Neuronal stem cell (in vitro differentiated cells): ENCODE measurements at regions not wholly inside any gene's neighbourhood (a gene's known extent, or its start where the extent isn't known, plus 50 kb on each side); places are given as distances from the start of the nearest gene placed in this dataset.

ENCODE experiments used
- DNase-seq: peaks from one replicate; pipeline ENCODE4 v3.0.0-alpha.2; 2013; ENCODE audit warnings: low spot score
- H2AFZ ChIP-seq: one replicate; pipeline ENCODE4 v1.6.1; 2013; ENCODE audit warnings: mild to moderate bottlenecking, low read length, inconsistent platforms
- H2AK5ac ChIP-seq: 2 replicates; pipeline ENCODE4 v1.6.1; 2013; ENCODE audit warnings: low read depth, mild to moderate bottlenecking, inconsistent platforms, low read length, moderate library complexity, mixed read lengths
- H2BK120ac ChIP-seq: 2 replicates; pipeline ENCODE4 v1.6.1; 2013; ENCODE audit warnings: low read depth, mild to moderate bottlenecking, inconsistent platforms, low read length, moderate library complexity, mixed read lengths
- H2BK12ac ChIP-seq: one replicate; pipeline ENCODE4 v1.6.1; 2013; ENCODE audit warnings: low read length, inconsistent platforms
- H2BK15ac ChIP-seq: 2 replicates; pipeline ENCODE4 v1.6.1; 2013; ENCODE audit warnings: mild to moderate bottlenecking, low read length, inconsistent platforms, mixed read lengths
- H2BK5ac ChIP-seq: one replicate; pipeline ENCODE4 v1.6.1; 2013; ENCODE audit warnings: inconsistent platforms, mild to moderate bottlenecking, low read length, moderate library complexity
- H3K14ac ChIP-seq: one replicate; pipeline ENCODE4 v1.6.1; 2013; ENCODE audit warnings: low read length, inconsistent platforms
- H3K18ac ChIP-seq: 2 replicates; pipeline ENCODE4 v1.6.1; 2013; ENCODE audit warnings: low read length, inconsistent platforms
- H3K23ac ChIP-seq: 2 replicates; pipeline ENCODE4 v1.6.1; 2013; ENCODE audit warnings: low read depth, mild to moderate bottlenecking, mixed read lengths, low read length, inconsistent platforms; ENCODE audit not compliant: poor library complexity
- H3K27ac ChIP-seq: replicated peaks from 3 replicates; pipeline ENCODE4 v1.5.1; 2013; ENCODE audit warnings: low read length, inconsistent platforms
- H3K27me3 ChIP-seq, 3 experiments: 2 replicates each; pipeline ENCODE4 v1.6.1; 2013; ENCODE audit warnings: low read length in 3 of 3, mild to moderate bottlenecking in 2 of 3, inconsistent platforms in 1 of 3, low read depth in 1 of 3, mixed read lengths in 1 of 3, moderate library complexity in 1 of 3; ENCODE audit not compliant: control insufficient read depth in 3 of 3, insufficient read depth in 3 of 3
- H3K36me3 ChIP-seq, 2 donors: replicated peaks in 1 of 2; 2 replicates each; pipeline ENCODE4 v1.6.1; 2013; ENCODE audit warnings: low read length in 2 of 2; ENCODE audit not compliant: control insufficient read depth in 2 of 2, insufficient read depth in 2 of 2
- H3K4ac ChIP-seq: 2 replicates; pipeline ENCODE4 v1.6.1; 2013; ENCODE audit warnings: inconsistent platforms, mild to moderate bottlenecking, low read length, moderate library complexity
- H3K4me1 ChIP-seq, 2 donors: 1 replicate in 1 of 2; 2 replicates in 1 of 2; pipeline ENCODE4 v1.6.1; 2013; ENCODE audit warnings: low read length in 2 of 2, low read depth in 1 of 2; ENCODE audit not compliant: control insufficient read depth in 2 of 2, insufficient read depth in 1 of 2
- H3K4me2 ChIP-seq: one replicate; pipeline ENCODE4 v1.6.1; 2013; ENCODE audit warnings: mild to moderate bottlenecking, low read length, inconsistent platforms; ENCODE audit not compliant: insufficient read depth, poor library complexity, severe bottlenecking
- H3K4me3 ChIP-seq, 2 donors: 2 replicates each; pipeline ENCODE4 v1.5.1; 2013; ENCODE audit warnings: low read length in 2 of 2, mild to moderate bottlenecking in 2 of 2, inconsistent platforms in 1 of 2, moderate library complexity in 1 of 2
- H3K79me1 ChIP-seq: one replicate; pipeline ENCODE4 v1.6.1; 2013; ENCODE audit warnings: low read depth, mild to moderate bottlenecking, inconsistent platforms, low read length, moderate library complexity
- H3K9ac ChIP-seq: one replicate; pipeline ENCODE4 v1.6.1; 2013; ENCODE audit warnings: mild to moderate bottlenecking, low read depth, low read length, inconsistent platforms; ENCODE audit not compliant: poor library complexity
- H3K9me3 ChIP-seq, 2 donors: replicated peaks in 1 of 2; 2 replicates each; pipeline versions ENCODE3 to v1.6.1; 2013; ENCODE audit warnings: low read length in 2 of 2, mild to moderate bottlenecking in 2 of 2, inconsistent platforms in 1 of 2, low read depth in 1 of 2, mixed read lengths in 1 of 2, moderate library complexity in 1 of 2; ENCODE audit not compliant: control insufficient read depth in 2 of 2, insufficient read depth in 1 of 2
- H4K8ac ChIP-seq: one replicate; pipeline ENCODE4 v1.6.1; 2013; ENCODE audit warnings: low read depth, mild to moderate bottlenecking, inconsistent platforms, low read length, moderate library complexity
- H4K91ac ChIP-seq: one replicate; pipeline ENCODE4 v1.6.1; 2013; ENCODE audit warnings: low read length, low read depth, mild to moderate bottlenecking, inconsistent platforms; ENCODE audit not compliant: poor library complexity
- WGBS, 2 donors: extraction: QIAGEN DNeasy Blood & Tissue Kit; methylation state at CpG; one replicate each; pipeline ENCODE4 v1.1.7; 2013; ENCODE audit warnings: missing lambda C conversion rate in 2 of 2, mixed read lengths in 1 of 2; ENCODE audit not compliant: insufficient read length in 2 of 2, insufficient replicate concordance in 1 of 2; ENCODE audit errors: extremely low coverage in 2 of 2; 5-methylcytosine and 5-hydroxymethylcytosine counted together

DNA sequence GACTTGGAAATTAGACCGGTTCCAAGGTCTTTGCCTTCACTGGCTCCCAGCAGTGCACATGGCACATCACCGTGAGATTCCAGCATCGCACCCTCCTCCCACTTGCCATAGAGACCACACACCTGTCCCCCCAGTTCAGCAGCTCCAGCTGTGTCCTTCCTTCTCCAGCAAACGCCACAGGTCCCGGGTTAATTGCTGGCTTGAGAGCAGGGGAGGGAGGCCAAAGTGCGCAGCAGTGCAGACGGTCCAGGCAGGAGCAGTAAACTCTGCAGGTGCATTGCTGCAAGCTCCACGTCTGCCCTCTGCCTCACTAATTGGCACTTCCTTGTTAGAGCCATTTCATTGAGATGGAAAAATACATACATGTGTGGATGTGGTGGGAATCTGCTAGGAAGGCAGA is 65.3 kb downstream of the KLHDC7A start:
- Histone ChIP-seq H4K91ac (no peak overlapping the region), H3K9me3 (peaks cover 0 to 2% of the 10 kb centered on the region in 2 donors), H3K4me1 (peaks cover 0 to 37% of the 10 kb centered on the region in 2 donors), H2BK120ac (no peak overlapping the region), H3K4me3 (no peak overlapping the region), H3K79me1 (no peaks in the 10 kb centered on the region), H2BK12ac (no peak overlapping the region), H3K23ac (no peak overlapping the region), H3K9ac (no peak overlapping the region), H4K8ac (no peak overlapping the region), H2AK5ac (no peak overlapping the region), H2BK5ac (no peak overlapping the region), H3K36me3 (no peaks in the 10 kb centered on the region), H3K4ac (no peak overlapping the region), H2BK15ac (no peak overlapping the region), H3K27me3 (peaks cover 0 to 18% (median 0%) of the 10 kb centered on the region in 3 experiments), H2AFZ (no peak overlapping the region), H3K18ac (peak overlapping the region; percentile 20), H3K4me2 (no peak overlapping the region), H3K14ac (no peak overlapping the region), H3K27ac (no peak overlapping the region)
- WGBS, 2 donors = no CpG with 5 or more reads among the region's 8 CpGs
- DNase-seq = no peak

- H3K18ac ChIP-seq = peak overlapping the region; percentile 32
- no peak overlapping the region for H3K4ac ChIP-seq
- H3K9me3 ChIP-seq = peaks cover 0 to 2% of the 10 kb centered on the region in 2 donors
- H3K14ac ChIP-seq = no peak overlapping the region
- H4K91ac ChIP-seq = no peak overlapping the region
- H2BK15ac ChIP-seq = no peak overlapping the region
- H3K9ac ChIP-seq = peak overlapping the region; percentile 46
- no peak overlapping the region for H3K4me3 ChIP-seq
- no peak overlapping the region for H2AFZ ChIP-seq
- H3K79me1 ChIP-seq = no peaks in the 10 kb centered on the region
- no peak overlapping the region for H3K4me2 ChIP-seq
- no peak overlapping the region for H2BK120ac ChIP-seq
- peak overlapping the region; percentile 52 for H3K27ac ChIP-seq
- no CpG with 5 or more reads among the region's 4 CpGs for WGBS, 2 donors
- no peak overlapping the region for H2BK5ac ChIP-seq
- H4K8ac ChIP-seq = no peak overlapping the region
- H2AK5ac ChIP-seq = no peak overlapping the region
- H3K36me3 ChIP-seq = no peaks in the 10 kb centered on the region
- H3K4me1 ChIP-seq = peaks cover 0 to 30% of the 10 kb centered on the region in 2 donors
- no peak for DNase-seq
- no peak overlapping the region for H2BK12ac ChIP-seq
- H3K27me3 ChIP-seq = peaks cover 0 to 6% (median 0%) of the 10 kb centered on the region in 3 experiments
- no peak overlapping the region for H3K23ac ChIP-seq
Measured at GRCh38 chr1:18547460-18547859, 66.7 kb downstream of the KLHDC7A start.

DNA sequence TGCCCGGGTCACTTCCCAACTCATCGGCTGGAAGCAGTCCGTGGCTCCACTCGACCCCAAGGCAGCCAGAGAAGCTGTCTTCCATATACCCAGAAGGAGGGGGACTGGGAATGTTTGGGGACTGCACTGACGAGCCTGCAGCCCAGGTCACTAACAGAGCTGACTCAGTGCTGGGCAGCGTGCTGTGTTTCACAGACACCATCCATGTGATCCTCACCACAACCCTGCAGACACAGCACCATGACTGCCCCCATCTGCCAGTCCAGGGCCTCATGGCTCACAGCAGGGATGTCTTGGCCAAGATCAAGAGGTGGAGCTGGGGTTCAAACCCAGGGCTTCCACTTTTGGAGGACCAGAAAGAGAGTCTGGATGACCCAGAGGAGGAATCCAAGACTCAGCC is 67.9 kb downstream of the KLHDC7A start:
- Histone ChIP-seq H3K79me1 (no peaks in the 10 kb centered on the region), H2BK12ac (peak overlapping the region; percentile 26)

GRCh38 chr1:18549106-18549505 is 68.4 kb downstream of the KLHDC7A start:
- Histone ChIP-seq H4K8ac (no peak overlapping the region), H2BK5ac (no peak overlapping the region), H2AFZ (no peak overlapping the region), H3K23ac (no peak overlapping the region), H3K27ac (no peak overlapping the region), H3K4me1 (peaks cover 0 to 25% of the 10 kb centered on the region in 2 donors), H2BK12ac (no peak overlapping the region), H3K9ac (no peak overlapping the region), H2BK15ac (no peak overlapping the region), H3K18ac (peak overlapping the region; percentile 15), H2BK120ac (no peak overlapping the region), H3K14ac (no peak overlapping the region), H2AK5ac (no peak overlapping the region), H3K4me2 (no peak overlapping the region), H3K27me3 (no peaks in the 10 kb centered on the region), H3K4ac (no peak overlapping the region), H4K91ac (no peak overlapping the region), H3K9me3 (peaks cover 0 to 2% of the 10 kb centered on the region in 2 donors), H3K79me1 (no peaks in the 10 kb centered on the region), H3K4me3 (no peak overlapping the region), H3K36me3 (no peaks in the 10 kb centered on the region)
- WGBS, 2 donors = no CpG with 5 or more reads among the region's 10 CpGs
- no peak for DNase-seq

More for the DNA sequence above, 67.9 kb downstream of the KLHDC7A start:
- Histone ChIP-seq H3K4me3 (no peak overlapping the region), H4K91ac (no peak overlapping the region), H2AFZ (no peak overlapping the region), H2BK120ac (no peak overlapping the region), H3K36me3 (no peaks in the 10 kb centered on the region), H3K9ac (no peak overlapping the region), H2BK15ac (peak overlapping the region; percentile 29), H2AK5ac (peak overlapping the region; percentile 14), H3K27me3 (no peaks in the 10 kb centered on the region), H3K9me3 (peaks cover 0 to 2% of the 10 kb centered on the region in 2 donors), H4K8ac (no peak overlapping the region), H3K14ac (no peak overlapping the region), H3K18ac (peak overlapping the region; percentile 76), H2BK5ac (no peak overlapping the region), H3K4me1 (peaks cover 0 to 25% of the 10 kb centered on the region in 2 donors), H3K27ac (no peak overlapping the region), H3K23ac (no peak overlapping the region), H3K4me2 (no peak overlapping the region), H3K4ac (no peak overlapping the region)
- no peak for DNase-seq
- WGBS, 2 donors = no CpG with 5 or more reads among the region's 6 CpGs
